GM12891 (cell line): ENCODE measurements at regions not wholly inside any gene's neighbourhood (a gene's known extent, or its start where the extent isn't known, plus 50 kb on each side); places are given as distances from the start of the nearest gene placed in this dataset.

Source experiments
- POLR2A ChIP-seq: IDR thresholded peaks from 2 replicates; pipeline ENCODE4 v1.6.1; 2011; ENCODE audit warnings: low read depth, low read length, control low read depth
- POLR2AphosphoS5 ChIP-seq: IDR thresholded peaks from 2 replicates; pipeline ENCODE4 v1.6.1; 2011; ENCODE audit warnings: low read depth, low read length, control low read depth

DNA sequence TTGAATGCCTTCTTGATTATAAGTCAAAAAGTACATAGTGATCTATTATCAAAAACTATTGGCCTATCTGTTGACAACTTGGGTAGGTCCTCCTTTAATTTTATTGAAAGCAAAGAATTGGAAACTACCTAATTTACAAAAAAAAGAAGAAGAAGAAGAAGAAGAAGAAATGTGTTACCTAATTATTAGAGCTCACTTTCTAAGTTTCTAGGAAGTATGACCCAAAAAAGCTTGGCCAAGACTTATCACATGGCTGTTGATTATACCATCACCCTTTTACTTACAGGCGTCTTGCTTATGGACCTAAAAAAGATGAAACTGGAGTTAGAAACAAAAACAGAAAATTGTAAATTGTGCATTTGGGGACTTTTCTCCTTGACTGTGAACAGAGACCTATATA, 81.8 kb upstream of the PIK3CG start:
- TF ChIP-seq POLR2AphosphoS5 (no peak), POLR2A (no peak)
